A549 (cell line): ENCODE measurements at regions not wholly inside any gene's neighbourhood (a gene's known extent, or its start where the extent isn't known, plus 50 kb on each side); places are given as distances from the start of the nearest gene placed in this dataset.

Experiments used
- CEBPB ChIP-seq, 2 experiments: fragments of >200 bp in 1 of 2; sonication (Bioruptor Twin) in 1 of 2; formaldehyde crosslinking in 1 of 2; IDR thresholded peaks; 2 replicates each; pipeline ENCODE4 v1.6.1; 2012 to 2016
- CHD2 ChIP-seq: fragments of 150-350 bp; IDR thresholded peaks from 2 replicates; pipeline ENCODE4 v1.6.1; 2014; ENCODE audit warnings: low read length; ENCODE audit not compliant: partially characterized antibody
- CTCF ChIP-seq: fragments of >200 bp; sonication (Bioruptor Twin); formaldehyde crosslinking; IDR thresholded peaks from 3 replicates; pipeline ENCODE4 v1.5.1; 2016
- EP300 ChIP-seq, 2 experiments: fragments of >200 bp; sonication (Bioruptor Twin); formaldehyde crosslinking; IDR thresholded peaks; 2 replicates in 1 of 2; 3 replicates in 1 of 2; pipeline ENCODE4 v1.6.1; 2016 to 2017
- MAX ChIP-seq: IDR thresholded peaks from 2 replicates; pipeline ENCODE4 v1.6.1; 2012
- POLR2A ChIP-seq: IDR thresholded peaks from 2 replicates; pipeline ENCODE4 v1.6.1; 2012; ENCODE audit warnings: mild to moderate bottlenecking, low read length
- RCOR1 ChIP-seq: fragments of 150-350 bp; IDR thresholded peaks from 2 replicates; pipeline ENCODE4 v1.6.1; 2014; ENCODE audit warnings: antibody characterized with exemption, low read length, low read depth
- SMC3 ChIP-seq: fragments of >200 bp; sonication (Bioruptor Twin); formaldehyde crosslinking; IDR thresholded peaks from 3 replicates; pipeline ENCODE4 v1.6.1; 2018; ENCODE audit warnings: inconsistent platforms
- USF2 ChIP-seq: fragments of 450-650 bp; IDR thresholded peaks from 2 replicates; pipeline ENCODE4 v1.6.1; 2014; ENCODE audit warnings: antibody characterized with exemption
- ZFP36 ChIP-seq: fragments of 450-650 bp; IDR thresholded peaks from 2 replicates; pipeline ENCODE4 v1.6.1; 2014; ENCODE audit warnings: borderline replicate concordance; ENCODE audit not compliant: partially characterized antibody
- ZNF302 ChIP-seq: fragments of 250-450 bp; sonication (Bioruptor Pico); IDR thresholded peaks from 2 replicates; pipeline ENCODE4 v1.9.0; 2021; ENCODE audit warnings: inconsistent platforms, mild to moderate bottlenecking, moderate library complexity

- TF ChIP-seq RCOR1 (no peak), CTCF (no peak), POLR2A (no peak), SMC3 (no peak), MAX (no peak), CHD2 (no peak), EP300 (IDR thresholded peaks at IDR 0.05) (no peak), ZFP36 (no peak), USF2 (no peak), CEBPB (IDR thresholded peaks at IDR 0.05) (no peak), ZNF302 (no peak)
Measured at GRCh38 chr7:51980812-51981211, 664.2 kb upstream of the COBL start.
